ENCODE measurements at regions not wholly inside any gene's neighbourhood (a gene's known extent, or its start where the extent isn't known, plus 50 kb on each side); places are given as distances from the start of the nearest gene placed in this dataset.

GRCh38 chr14:86772075-86772474 lies 1220.9 kb downstream of the GALC start:
- Histone ChIP-seq H3K4me1 (no peaks in the 10 kb centered on the region), H3K9ac (no peak overlapping the region), H3K27ac (no peak overlapping the region), H3K4me3 (no peak overlapping the region), H3K79me2 (ENCODE audit: low read depth) (no peaks in the 10 kb centered on the region), H3K9me3 (ENCODE audit: low read depth) (no peaks in the 10 kb centered on the region), H3K27me3 (no peaks in the 10 kb centered on the region), H3K4me2 (no peak overlapping the region), H4K20me1 (ENCODE audit: low read depth) (no peaks in the 10 kb centered on the region), H3K36me3 (no peaks in the 10 kb centered on the region), H2AFZ (replicated peaks) (no peak overlapping the region), H3F3A (ENCODE audit: low read depth) (no peaks in the 10 kb centered on the region)
- H3K4me1 Mint-ChIP-seq, result no peaks in the 10 kb centered on the region
- peaks cover 4% of the 10 kb centered on the region for H3K27me3 Mint-ChIP-seq (ENCODE audit: insufficient read depth, low read depth)
- H3K4me3 Mint-ChIP-seq, result no peak overlapping the region
- H3K27ac Mint-ChIP-seq, result no peak overlapping the region
- DNase-seq (ENCODE audit: low spot score), result no peak
- no peak for TF ChIP-seq EZH2phosphoT487 (IDR thresholded peaks at IDR 0.05)
- TF ChIP-seq EZH2 (IDR thresholded peaks at IDR 0.05), result no peak
- TF ChIP-seq CTCF (IDR thresholded peaks at IDR 0.05), result no peak
- H3K36me3 Mint-ChIP-seq, result no peaks in the 10 kb centered on the region
- peaks cover 3% of the 10 kb centered on the region for H3K9me3 Mint-ChIP-seq

GRCh38 chr14:86770186-86770585 lies 1222.8 kb downstream of the GALC start:
- Histone ChIP-seq H3K9ac (no peak overlapping the region), H3F3A (ENCODE audit: low read depth) (no peaks in the 10 kb centered on the region), H3K4me1 (no peaks in the 10 kb centered on the region), H3K4me2 (no peak overlapping the region), H3K4me3 (no peak overlapping the region), H4K20me1 (ENCODE audit: low read depth) (no peaks in the 10 kb centered on the region), H3K79me2 (ENCODE audit: low read depth) (no peaks in the 10 kb centered on the region), H3K27me3 (no peaks in the 10 kb centered on the region), H3K9me3 (ENCODE audit: low read depth) (no peaks in the 10 kb centered on the region), H3K36me3 (no peaks in the 10 kb centered on the region), H2AFZ (replicated peaks) (no peak overlapping the region), H3K27ac (no peak overlapping the region)
- Mint-ChIP-seq H3K36me3 (no peaks in the 10 kb centered on the region), H3K9me3 (no peaks in the 10 kb centered on the region), H3K27me3 (ENCODE audit: insufficient read depth, low read depth) (peaks cover 4% of the 10 kb centered on the region), H3K27ac (no peak overlapping the region), H3K4me3 (no peak overlapping the region), H3K4me1 (no peaks in the 10 kb centered on the region)
- TF ChIP-seq EZH2 (IDR thresholded peaks at IDR 0.05) (no peak), EZH2phosphoT487 (IDR thresholded peaks at IDR 0.05) (no peak), CTCF (IDR thresholded peaks at IDR 0.05) (no peak)
- DNase-seq (ENCODE audit: low spot score), result no peak

- Histone ChIP-seq H3K36me3 (no peaks in the 10 kb centered on the region), H3F3A (ENCODE audit: low read depth) (no peaks in the 10 kb centered on the region), H3K9me3 (ENCODE audit: low read depth) (no peaks in the 10 kb centered on the region), H3K4me3 (no peak overlapping the region), H3K79me2 (ENCODE audit: low read depth) (no peaks in the 10 kb centered on the region), H3K9ac (no peak overlapping the region), H3K4me2 (no peak overlapping the region), H3K27me3 (no peaks in the 10 kb centered on the region), H3K27ac (no peak overlapping the region), H2AFZ (replicated peaks) (no peak overlapping the region), H3K4me1 (no peaks in the 10 kb centered on the region), H4K20me1 (ENCODE audit: low read depth) (no peaks in the 10 kb centered on the region)
- no peak overlapping the region for H3K4me3 Mint-ChIP-seq
- H3K36me3 Mint-ChIP-seq, result no peaks in the 10 kb centered on the region
- no peaks in the 10 kb centered on the region for H3K4me1 Mint-ChIP-seq
- no peak overlapping the region for H3K27ac Mint-ChIP-seq
- TF ChIP-seq CTCF (IDR thresholded peaks at IDR 0.05), result no peak
- TF ChIP-seq EZH2phosphoT487 (IDR thresholded peaks at IDR 0.05), result no peak
- TF ChIP-seq EZH2 (IDR thresholded peaks at IDR 0.05), result no peak
- DNase-seq (ENCODE audit: low spot score), result no peak
- H3K27me3 Mint-ChIP-seq (ENCODE audit: insufficient read depth, low read depth), result no peaks in the 10 kb centered on the region
- H3K9me3 Mint-ChIP-seq, result no peaks in the 10 kb centered on the region
Observed at GRCh38 chr14:86766469-86766868, 1226.5 kb downstream of the GALC start.

GRCh38 chr14:86761611-86762010 lies 1231.4 kb downstream of the GALC start:
- Mint-ChIP-seq H3K36me3 (no peaks in the 10 kb centered on the region), H3K27ac (no peak overlapping the region), H3K4me1 (no peaks in the 10 kb centered on the region), H3K27me3 (ENCODE audit: insufficient read depth, low read depth) (no peaks in the 10 kb centered on the region), H3K9me3 (no peaks in the 10 kb centered on the region), H3K4me3 (no peak overlapping the region)
- no peaks in the 10 kb centered on the region for H3K4me1 ChIP-seq
- no peak overlapping the region for H3K9ac ChIP-seq
- no peaks in the 10 kb centered on the region for H3K9me3 ChIP-seq (ENCODE audit: low read depth)
- TF ChIP-seq CTCF (IDR thresholded peaks at IDR 0.05) (no peak), EZH2phosphoT487 (IDR thresholded peaks at IDR 0.05) (no peak), EZH2 (IDR thresholded peaks at IDR 0.05) (no peak)
- no peak overlapping the region for H3K4me2 ChIP-seq
- H3K4me3 ChIP-seq, result no peak overlapping the region
- no peaks in the 10 kb centered on the region for H3K36me3 ChIP-seq
- no peak overlapping the region for H2AFZ ChIP-seq (replicated peaks)
- no peaks in the 10 kb centered on the region for H3K27me3 ChIP-seq
- H4K20me1 ChIP-seq (ENCODE audit: low read depth), result no peaks in the 10 kb centered on the region
- H3K79me2 ChIP-seq (ENCODE audit: low read depth), result no peaks in the 10 kb centered on the region
- H3F3A ChIP-seq (ENCODE audit: low read depth), result no peaks in the 10 kb centered on the region
- no peak overlapping the region for H3K27ac ChIP-seq
- DNase-seq (ENCODE audit: low spot score), result no peak

All from neural progenitor cell (in vitro differentiated cells).